ENCODE measurements at regions not wholly inside any gene's neighbourhood (a gene's known extent, or its start where the extent isn't known, plus 50 kb on each side); places are given as distances from the start of the nearest gene placed in this dataset.

DNA sequence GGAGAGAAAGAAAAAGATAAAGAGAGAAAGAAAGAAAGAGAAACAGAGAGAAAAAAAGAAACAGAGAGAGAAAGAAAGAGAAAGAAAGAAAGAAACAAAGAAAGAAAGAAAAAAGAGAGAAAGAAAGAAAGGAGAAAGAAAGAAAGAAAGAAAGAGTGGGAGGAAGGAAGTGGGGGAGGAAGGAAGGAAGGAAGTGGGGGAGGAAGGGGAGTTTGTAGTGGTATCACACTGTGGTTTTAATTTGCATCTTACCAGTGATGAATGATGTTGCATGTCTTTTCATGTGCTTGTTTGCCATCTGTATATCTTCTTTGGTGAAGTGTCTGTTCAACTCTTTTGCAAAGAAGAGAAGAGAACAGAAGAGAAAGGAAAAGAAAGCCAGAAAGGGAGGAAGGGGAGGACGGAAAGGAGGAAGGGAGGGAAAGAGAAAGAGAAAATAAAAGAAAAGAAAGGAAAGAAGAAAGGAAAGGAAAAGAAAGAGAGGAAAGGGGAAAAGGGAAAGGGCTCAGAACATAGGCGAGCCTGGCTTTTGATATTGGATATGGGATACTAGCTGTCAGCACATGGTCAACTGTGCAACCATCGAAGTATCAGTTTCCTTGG is 79.2 kb upstream of the FRMD4A start (continued):
- TF ChIP-seq ATF2 (IDR thresholded peaks at IDR 0.05; ENCODE audit: low read length) (no peak), MAX (IDR thresholded peaks at IDR 0.05) (no peak)

Data from H1 (cell line).